K562 (cell line): ENCODE measurements at regions not wholly inside any gene's neighbourhood (a gene's known extent, or its start where the extent isn't known, plus 50 kb on each side); places are given as distances from the start of the nearest gene placed in this dataset.

Source experiments
- ATAC-seq: fragments of 200-7000 bp; cut with Tn5 transposase; 3 replicates; pipeline ENCODE4 v1.9.1; 2020; ENCODE audit warnings: moderate library complexity
- BruUV-seq: library from RNA; stranded (reverse); fragments of 400-500 nt; replicated peaks from 2 replicates; lab custom pipeline; 2021; lab: Mats Ljungman, UMichigan
- CTCF ChIA-PET: fragments of 300-600 bp; formaldehyde crosslinking; extraction: SDS; loops from one replicate; lab custom pipeline; 2021; ENCODE audit warnings: low intra/inter-chr PET ratio; lab: Yijun Ruan, JAX
- POLR2A ChIA-PET: fragments of 300-600, 350-650 bp; sonication (Branson Sonifier 250); formaldehyde crosslinking; extraction: SDS; loops from one replicate; lab custom pipeline; 2021; ENCODE audit warnings: antibody characterized with exemption, inconsistent platforms; lab: Yijun Ruan, JAX
- DNase-seq, 4 experiments: peaks; one replicate each; pipeline versions ENCODE4 v3.0.0 to v3.0.0-alpha.2; 2011 to 2018; ENCODE audit warnings: low spot score in 3 of 4, mixed read lengths in 3 of 4; ENCODE audit errors: extremely low read depth in 1 of 4
- FAIRE-seq: peaks from 2 replicates; lab custom pipeline; 2011; peaks lifted over from hg19 to GRCh38; lab: Jason Lieb, UNC
- H2AFZ ChIP-seq: 2 replicates; pipeline ENCODE4 v1.6.0; 2011; ENCODE audit warnings: low read depth, low read length, control low read depth, inconsistent platforms
- H3K27ac ChIP-seq: fragments of 200-600 bp; 3 replicates; pipeline ENCODE4 v1.8.0; 2011; ENCODE audit warnings: low read depth, mild to moderate bottlenecking, control low read depth, inconsistent platforms, low read length, moderate library complexity, mixed read lengths; ENCODE audit errors: extremely low read depth
- H3K27me3 ChIP-seq, 2 experiments: fragments of 300-600 bp in 1 of 2; 2 replicates in 1 of 2; 3 replicates in 1 of 2; pipeline versions ENCODE4 v1.6.0 to v1.8.0; 2011; ENCODE audit warnings: inconsistent platforms in 2 of 2, low read length in 2 of 2, mild to moderate bottlenecking in 1 of 2, mixed read lengths in 1 of 2, moderate library complexity in 1 of 2; ENCODE audit not compliant: control insufficient read depth in 2 of 2, insufficient read depth in 2 of 2
- H3K36me3 ChIP-seq: fragments of 300-600 bp; 3 replicates; pipeline ENCODE4 v1.8.0; 2011; ENCODE audit warnings: mild to moderate bottlenecking, low read length, inconsistent platforms; ENCODE audit not compliant: control insufficient read depth, insufficient read depth
- H3K4me1 ChIP-seq, 2 experiments: fragments of 200-600 bp in 1 of 2; replicated peaks in 1 of 2; 2 replicates in 1 of 2; 3 replicates in 1 of 2; pipeline versions ENCODE4 v1.5.1 to v1.8.0; 2011; ENCODE audit warnings: inconsistent platforms in 2 of 2, low read length in 2 of 2, mild to moderate bottlenecking in 1 of 2, mixed read lengths in 1 of 2, moderate library complexity in 1 of 2; ENCODE audit not compliant: control insufficient read depth in 2 of 2, insufficient read depth in 2 of 2
- H3K4me2 ChIP-seq: 2 replicates; pipeline ENCODE4 v1.6.1; 2011; ENCODE audit warnings: low read length, control low read depth, inconsistent platforms, mixed read lengths; ENCODE audit not compliant: insufficient read depth
- H3K4me3 ChIP-seq: fragments of 200-600 bp; sonication (generic), shearing (Covaris generic); 2 replicates; pipeline ENCODE4 v1.5.1; 2016; ENCODE audit warnings: control low read depth, inconsistent platforms
- H3K79me2 ChIP-seq: fragments of 200-600 bp; 3 replicates; pipeline ENCODE4 v1.8.0; 2011; ENCODE audit warnings: low read length, inconsistent platforms; ENCODE audit not compliant: control insufficient read depth, insufficient read depth
- H3K9ac ChIP-seq, 2 experiments: 2 replicates each; pipeline versions ENCODE4 v1.6.0 to v1.6.1; 2011; ENCODE audit warnings: low read depth in 2 of 2, low read length in 2 of 2, control low read depth in 1 of 2, inconsistent platforms in 1 of 2, mild to moderate bottlenecking in 1 of 2, mixed read lengths in 1 of 2; ENCODE audit not compliant: insufficient read depth in 1 of 2
- H3K9me1 ChIP-seq: one replicate; pipeline ENCODE4 v1.6.0; 2011; ENCODE audit warnings: inconsistent platforms, mild to moderate bottlenecking, low read length, moderate library complexity; ENCODE audit not compliant: control insufficient read depth, insufficient read depth
- H3K9me3 ChIP-seq: replicated peaks from 2 replicates; pipeline ENCODE4 v1.5.1; 2011; ENCODE audit warnings: low read depth, low read length, inconsistent platforms; ENCODE audit not compliant: control insufficient read depth, insufficient read depth
- H4K20me1 ChIP-seq: replicated peaks from 2 replicates; pipeline ENCODE4 v1.6.1; 2011; ENCODE audit warnings: low read length, inconsistent platforms, mixed read lengths; ENCODE audit not compliant: control insufficient read depth, insufficient read depth
- ARID1B ChIP-seq: fragments of 450-650 bp; IDR thresholded peaks from 2 replicates; pipeline ENCODE4 v1.6.1; 2016; ENCODE audit warnings: antibody characterized with exemption, mild to moderate bottlenecking, inconsistent platforms
- GABPA ChIP-seq: fragments of 200-800 bp; sonication (Bioruptor generic); conservative IDR thresholded peaks from 2 replicates; pipeline ENCODE4 v1.6.1; 2016; ENCODE audit warnings: low read depth, missing genetic modification characterization, missing compliant biosample characterization
- HLTF ChIP-seq: fragments of 450-650 bp; IDR thresholded peaks from 2 replicates; pipeline ENCODE4 v1.6.1; 2016
- HNRNPL ChIP-seq: fragments of 200-400 bp; formaldehyde crosslinking; IDR thresholded peaks from 2 replicates; pipeline ENCODE4 v1.6.1; 2017; ENCODE audit warnings: low read depth, mild to moderate bottlenecking, low read length
- KAT2B ChIP-seq: IDR thresholded peaks from one replicate; pipeline ENCODE4 v1.6.1; 2012; ENCODE audit warnings: low read depth, mild to moderate bottlenecking, control low read depth, inconsistent platforms, low read length, moderate library complexity
- MCM3 ChIP-seq: fragments of 450-650 bp; IDR thresholded peaks from 2 replicates; pipeline ENCODE4 v1.6.1; 2016
- MYC ChIP-seq, 2 experiments: fragments of 250-450 bp in 1 of 2; sonication (Bioruptor Pico) in 1 of 2; IDR thresholded peaks; 2 replicates each; pipeline versions ENCODE4 v1.5.1 to v1.6.1; 2012 to 2021; ENCODE audit warnings: low read depth in 2 of 2, borderline replicate concordance in 1 of 2, improper control_type of control experiment in 1 of 2, low read length in 1 of 2, mild to moderate bottlenecking in 1 of 2, moderate library complexity in 1 of 2
- NONO ChIP-seq, 2 experiments: fragments of 200-400 bp in 1 of 2; fragments of 450-650 bp in 1 of 2; formaldehyde crosslinking in 1 of 2; IDR thresholded peaks; 2 replicates each; pipeline ENCODE4 v1.6.1; 2017; ENCODE audit warnings: low read depth in 2 of 2, mild to moderate bottlenecking in 2 of 2, moderate library complexity in 2 of 2, low read length in 1 of 2
- POLR2AphosphoS5 ChIP-seq: IDR thresholded peaks from 2 replicates; pipeline ENCODE4 v1.6.1; 2011; ENCODE audit warnings: mild to moderate bottlenecking, low read depth, low read length, moderate library complexity; ENCODE audit not compliant: control insufficient read depth, insufficient read depth
- U2AF2 ChIP-seq: fragments of 200-400 bp; formaldehyde crosslinking; optimal IDR thresholded peaks from 2 replicates; pipeline ENCODE3; 2017; ENCODE audit warnings: low read depth, mild to moderate bottlenecking, low read length
- ZNF140 ChIP-seq: fragments of 250-450 bp; sonication (Bioruptor Pico); IDR thresholded peaks from 2 replicates; pipeline ENCODE4 v1.8.0; 2021; ENCODE audit warnings: moderate library complexity, mild to moderate bottlenecking, inconsistent platforms
- ZNF212 ChIP-seq: fragments of 450-650 bp; formaldehyde crosslinking; IDR thresholded peaks from 2 replicates; pipeline ENCODE4 v1.4.0; 2020; ENCODE audit warnings: mild to moderate bottlenecking
- ZNF239 ChIP-seq: fragments of 250-450 bp; sonication (Bioruptor Pico); IDR thresholded peaks from 2 replicates; pipeline ENCODE4 v1.4.0; 2020; ENCODE audit warnings: mild to moderate bottlenecking
- ZNF445 ChIP-seq: fragments of 250-450 bp; sonication (Bioruptor Pico); IDR thresholded peaks from 2 replicates; pipeline ENCODE4 v1.4.0; 2020; ENCODE audit warnings: low read depth, mild to moderate bottlenecking, moderate library complexity
- ZNF785 ChIP-seq: fragments of 250-450 bp; sonication (Bioruptor Pico); IDR thresholded peaks from 2 replicates; pipeline ENCODE4 v1.4.0; 2020; ENCODE audit warnings: mild to moderate bottlenecking
- WGBS: fragments of 100-300 bp; shearing (Covaris generic); methylation state at CpG from one replicate; pipeline ENCODE4 v1.1.6; 2016; ENCODE audit warnings: low coverage, mixed read lengths; ENCODE audit not compliant: insufficient coverage; ENCODE audit errors: missing lambda C conversion rate; 5-methylcytosine and 5-hydroxymethylcytosine counted together
- in situ Hi-C: fragments of 300-500 bp; cut with MboI; formaldehyde crosslinking; loops from 4 replicates; pipeline ENCODE4 v1.15.0; 2018; ENCODE audit warnings: inconsistent platforms, mixed read lengths
- intact Hi-C: fragments of 100-400 bp; cut with micrococcal nuclease; formaldehyde crosslinking; loops from 2 replicates; pipeline ENCODE4 v1.14.2; 2022
- TF ChIP-seq, protein P1 (sequence below): fragments of 450-650 bp; formaldehyde crosslinking; IDR thresholded peaks from 2 replicates; pipeline ENCODE4 v1.4.0; 2022; ENCODE audit warnings: missing genetic modification characterization
- TF ChIP-seq, protein P2 (sequence below), 3 experiments: fragments of 200-800 bp in 1 of 3; sonication (Bioruptor generic) in 1 of 3; sonication (generic) in 1 of 3; formaldehyde crosslinking in 1 of 3; IDR thresholded peaks; 2 replicates each; pipeline versions ENCODE4 v1.6.1 to v1.8.0; 2016 to 2022; ENCODE audit warnings: mild to moderate bottlenecking in 2 of 3, missing compliant biosample characterization in 2 of 3, missing genetic modification characterization in 2 of 3, missing genetic modification reagents in 1 of 3
- TF ChIP-seq, protein P3 (sequence below): fragments of 450-650 bp; IDR thresholded peaks from 2 replicates; pipeline ENCODE4 v1.6.1; 2016; ENCODE audit warnings: antibody characterized with exemption
- TF ChIP-seq, protein P4 (sequence below): fragments of 250-450 bp; sonication (Bioruptor Pico); IDR thresholded peaks from 2 replicates; pipeline ENCODE4 v1.4.0; 2020; ENCODE audit warnings: mild to moderate bottlenecking

DNA sequence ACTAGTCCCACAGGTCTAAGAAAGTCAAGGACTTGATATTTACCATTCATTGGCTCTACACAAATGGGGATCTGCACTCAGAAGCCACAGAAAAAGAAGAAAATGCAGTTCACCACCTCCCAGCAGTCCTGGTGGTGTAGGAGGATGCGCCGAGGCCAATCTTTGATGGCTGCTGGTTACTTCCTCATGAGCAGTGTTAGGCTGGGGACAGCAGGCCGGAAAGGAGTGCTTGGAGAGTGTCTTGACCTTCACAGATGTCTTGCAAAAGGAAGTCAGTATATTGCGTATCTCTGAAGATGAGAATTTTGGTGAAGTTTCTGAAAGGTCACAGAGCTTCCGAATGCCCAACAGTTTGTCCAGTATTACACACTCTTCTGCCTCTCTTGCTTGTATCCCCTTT, 597.0 kb downstream of the EBF1 start:
- intact Hi-C loops: no loop called here
- Histone ChIP-seq H3K9me1 (no peaks in the 10 kb centered on the region), H3K27me3 (no peaks in the 10 kb centered on the region), H2AFZ (no peak overlapping the region), H3K9ac (no peak overlapping the region), H3K79me2 (no peaks in the 10 kb centered on the region), H4K20me1 (no peaks in the 10 kb centered on the region), H3K4me2 (no peak overlapping the region), H3K4me3 (no peak overlapping the region), H3K27ac (no peak overlapping the region), H3K9me3 (no peaks in the 10 kb centered on the region), H3K36me3 (no peaks in the 10 kb centered on the region), H3K4me1 (no peaks in the 10 kb centered on the region)
- ATAC-seq (no peak), FAIRE-seq (no peak), DNase-seq (no peak)
- in situ Hi-C loops: no loop called here
- 0% methylated on average over 5 of the region's 5 CpGs for WGBS
- BruUV-seq: no TSS peak
- ChIA-PET CTCF (no interaction called here), POLR2A (no interaction called here)
- TF ChIP-seq, protein P1, sequence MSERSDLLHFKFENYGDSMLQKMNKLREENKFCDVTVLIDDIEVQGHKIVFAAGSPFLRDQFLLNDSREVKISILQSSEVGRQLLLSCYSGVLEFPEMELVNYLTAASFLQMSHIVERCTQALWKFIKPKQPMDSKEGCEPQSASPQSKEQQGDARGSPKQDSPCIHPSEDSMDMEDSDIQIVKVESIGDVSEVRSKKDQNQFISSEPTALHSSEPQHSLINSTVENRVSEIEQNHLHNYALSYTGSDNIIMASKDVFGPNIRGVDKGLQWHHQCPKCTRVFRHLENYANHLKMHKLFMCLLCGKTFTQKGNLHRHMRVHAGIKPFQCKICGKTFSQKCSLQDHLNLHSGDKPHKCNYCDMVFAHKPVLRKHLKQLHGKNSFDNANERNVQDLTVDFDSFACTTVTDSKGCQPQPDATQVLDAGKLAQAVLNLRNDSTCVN (CRISPR knock-in tag): no peak
- TF ChIP-seq, protein P2, sequence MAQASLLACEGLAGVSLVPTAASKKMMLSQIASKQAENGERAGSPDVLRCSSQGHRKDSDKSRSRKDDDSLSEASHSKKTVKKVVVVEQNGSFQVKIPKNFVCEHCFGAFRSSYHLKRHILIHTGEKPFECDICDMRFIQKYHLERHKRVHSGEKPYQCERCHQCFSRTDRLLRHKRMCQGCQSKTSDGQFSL (CRISPR knock-in tag; IDR thresholded peaks at IDR 0.05): no peak
- TF ChIP-seq, protein P2 (tag; IDR thresholded peaks at IDR 0.05): no peak
- TF ChIP-seq ARID1B (no peak), HLTF (no peak), ZNF140 (CRISPR knock-in tag) (no peak), ZNF239 (CRISPR knock-in tag) (no peak), NONO (IDR thresholded peaks at IDR 0.05; ENCODE audit: low read depth in 2 of 2, low read length in 1 of 2) (no peak), POLR2AphosphoS5 (no peak), ZNF212 (CRISPR knock-in tag) (no peak), ZNF785 (CRISPR knock-in tag) (no peak), ZNF445 (no peak), KAT2B (no peak), MCM3 (no peak), GABPA (tag) (no peak), U2AF2 (no peak), HNRNPL (no peak), MYC (IDR thresholded peaks at IDR 0.05; ENCODE audit: low read depth, low read length) (no peak), MYC (CRISPR knock-in tag; IDR thresholded peaks at IDR 0.05; ENCODE audit: borderline replicate concordance, low read depth) (no peak)
- TF ChIP-seq, protein P3, sequence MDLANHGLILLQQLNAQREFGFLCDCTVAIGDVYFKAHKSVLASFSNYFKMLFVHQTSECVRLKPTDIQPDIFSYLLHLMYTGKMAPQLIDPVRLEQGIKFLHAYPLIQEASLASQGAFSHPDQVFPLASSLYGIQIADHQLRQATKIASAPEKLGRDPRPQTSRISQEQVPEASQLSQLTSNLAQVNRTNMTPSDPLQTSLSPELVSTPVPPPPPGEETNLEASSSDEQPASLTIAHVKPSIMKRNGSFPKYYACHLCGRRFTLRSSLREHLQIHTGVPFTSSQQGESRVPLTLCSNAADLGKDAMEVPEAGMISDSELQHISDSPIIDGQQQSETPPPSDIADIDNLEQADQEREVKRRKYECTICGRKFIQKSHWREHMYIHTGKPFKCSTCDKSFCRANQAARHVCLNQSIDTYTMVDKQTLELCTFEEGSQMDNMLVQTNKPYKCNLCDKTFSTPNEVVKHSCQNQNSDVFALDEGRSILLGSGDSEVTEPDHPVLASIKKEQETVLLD: no peak
- TF ChIP-seq, protein P4, sequence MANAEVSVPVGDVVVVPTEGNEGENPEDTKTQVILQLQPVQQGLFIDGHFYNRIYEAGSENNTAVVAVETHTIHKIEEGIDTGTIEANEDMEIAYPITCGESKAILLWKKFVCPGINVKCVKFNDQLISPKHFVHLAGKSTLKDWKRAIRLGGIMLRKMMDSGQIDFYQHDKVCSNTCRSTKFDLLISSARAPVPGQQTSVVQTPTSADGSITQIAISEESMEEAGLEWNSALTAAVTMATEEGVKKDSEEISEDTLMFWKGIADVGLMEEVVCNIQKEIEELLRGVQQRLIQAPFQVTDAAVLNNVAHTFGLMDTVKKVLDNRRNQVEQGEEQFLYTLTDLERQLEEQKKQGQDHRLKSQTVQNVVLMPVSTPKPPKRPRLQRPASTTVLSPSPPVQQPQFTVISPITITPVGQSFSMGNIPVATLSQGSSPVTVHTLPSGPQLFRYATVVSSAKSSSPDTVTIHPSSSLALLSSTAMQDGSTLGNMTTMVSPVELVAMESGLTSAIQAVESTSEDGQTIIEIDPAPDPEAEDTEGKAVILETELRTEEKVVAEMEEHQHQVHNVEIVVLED: no peak
